ENCODE measurements at regions not wholly inside any gene's neighbourhood (a gene's known extent, or its start where the extent isn't known, plus 50 kb on each side); places are given as distances from the start of the nearest gene placed in this dataset.

DNA sequence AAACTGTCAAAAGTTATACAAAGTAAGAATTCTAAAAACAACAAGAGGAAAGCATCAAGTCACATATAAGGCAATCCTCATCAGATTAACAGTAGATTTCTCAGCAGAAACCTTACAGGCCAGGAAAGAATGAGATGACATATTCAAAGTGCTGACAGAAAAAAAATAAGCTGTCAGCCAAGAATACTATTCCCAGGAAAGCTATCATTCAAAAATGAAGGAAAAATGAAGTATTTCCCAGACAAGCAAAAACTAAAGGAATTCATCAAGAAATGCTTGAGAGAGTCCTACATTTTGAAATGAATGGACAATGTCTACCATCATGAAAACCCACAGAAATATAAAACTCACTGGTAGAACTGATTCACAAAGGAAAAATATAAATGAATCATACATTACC is 268.9 kb upstream of the OSR1 start:
- Histone ChIP-seq H3K79me1 (ENCODE audit: insufficient read depth, low read depth, low read length, poor library complexity, severe bottlenecking) (no peaks in the 10 kb centered on the region), H4K8ac (replicated peaks; ENCODE audit: insufficient read length, low read depth, low read length) (no peak overlapping the region)

More for the DNA sequence above, 268.9 kb upstream of the OSR1 start:
- Mint-ChIP-seq H3K27ac (no peak overlapping the region), H3K4me3 (no peak overlapping the region), H3K9me3 (no peaks in the 10 kb centered on the region; a peak in 1 of 5 replicates), H3K4me1 (no peaks in the 10 kb centered on the region), H3K27me3 (ENCODE audit: low read depth) (no peaks in the 10 kb centered on the region), H3K36me3 (ENCODE audit: insufficient read depth in 1 of 3, low read depth in 3 of 3) (no peaks in the 10 kb centered on the region)
- Histone ChIP-seq H3K79me2 (ENCODE audit: insufficient read depth, low read length) (no peaks in the 10 kb centered on the region), H3T11ph (ENCODE audit: low read length) (no peak overlapping the region), H3K18ac (ENCODE audit: insufficient read length, low read depth, low read length) (no peak overlapping the region), H3K4me2 (ENCODE audit: insufficient read depth, insufficient read length, low read length) (no peak overlapping the region), H3K4ac (ENCODE audit: low read depth, low read length) (no peak overlapping the region), H3K56ac (ENCODE audit: insufficient read length, low read depth, low read length) (no peak overlapping the region), H2AK5ac (ENCODE audit: insufficient read length, low read length) (no peak overlapping the region), H2BK20ac (ENCODE audit: low read depth, low read length, poor library complexity, severe bottlenecking) (no peak overlapping the region), H4K5ac (ENCODE audit: insufficient read length, low read depth, low read length) (no peak overlapping the region), H3K4me1 (ENCODE audit: insufficient read depth, low read length) (no peaks in the 10 kb centered on the region), H3K23ac (ENCODE audit: insufficient read length, low read depth, low read length) (no peak overlapping the region), H3K27me3 (ENCODE audit: insufficient read depth, low read length) (no peaks in the 10 kb centered on the region), H2BK15ac (ENCODE audit: low read depth, low read length) (no peak overlapping the region), H2AFZ (ENCODE audit: low read length) (no peak overlapping the region), H4K91ac (ENCODE audit: insufficient read length, low read depth, low read length) (no peak overlapping the region), H3K14ac (ENCODE audit: insufficient read depth, low read length) (no peak overlapping the region), H3K27ac (ENCODE audit: insufficient read length, low read depth, low read length) (no peak overlapping the region), H2BK120ac (ENCODE audit: low read depth, low read length, poor library complexity, severe bottlenecking) (no peak overlapping the region), H2BK5ac (ENCODE audit: insufficient read length, low read length) (no peak overlapping the region), H3K9ac (ENCODE audit: extremely low read depth, insufficient read length, low read length) (no peak overlapping the region), H2BK12ac (ENCODE audit: insufficient read length, low read depth, low read length) (no peak overlapping the region), H3K23me2 (ENCODE audit: insufficient read length, low read depth, low read length, poor library complexity, severe bottlenecking) (no peaks in the 10 kb centered on the region), H4K20me1 (ENCODE audit: control insufficient read depth, insufficient read depth, insufficient read length) (no peaks in the 10 kb centered on the region), H3K9me3 (ENCODE audit: control insufficient read depth, low read depth, low read length) (no peaks in the 10 kb centered on the region)
- no peak for DNase-seq
- no peak for TF ChIP-seq CTCF (conservative IDR thresholded peaks at IDR 0.05)

Data from H9 (cell line).